ENCODE measurements at regions not wholly inside any gene's neighbourhood (a gene's known extent, or its start where the extent isn't known, plus 50 kb on each side); places are given as distances from the start of the nearest gene placed in this dataset.
A peak's percentile ranks its signal among the peaks of the same experiment; 100 is the strongest.
"Not testable (repeated sequence)": the region's sequence is repeated elsewhere in the genome, so short reads cannot be mapped to it uniquely, and the experiment has no call there.

DNA sequence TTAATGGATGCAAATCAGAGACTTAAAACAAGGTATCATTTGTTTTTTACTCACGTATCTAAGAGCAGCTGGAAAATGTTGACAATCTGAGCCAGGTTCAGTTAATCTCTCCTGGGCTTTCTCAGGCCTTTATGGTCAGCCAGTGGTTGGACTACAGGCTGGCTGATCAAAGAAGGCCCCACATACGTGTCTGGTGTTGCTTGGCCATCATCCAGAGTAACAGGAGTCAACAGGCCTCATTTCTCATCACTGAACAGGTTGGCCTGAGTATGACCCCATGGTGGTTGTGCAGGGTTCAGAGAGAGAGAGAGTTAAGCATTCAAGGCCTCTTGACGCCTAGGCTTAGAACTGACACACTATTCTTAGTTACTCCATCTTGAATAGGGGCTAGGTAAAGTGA is 97.0 kb upstream of the VLDLR start:
- no peak for DNase-seq

DNA sequence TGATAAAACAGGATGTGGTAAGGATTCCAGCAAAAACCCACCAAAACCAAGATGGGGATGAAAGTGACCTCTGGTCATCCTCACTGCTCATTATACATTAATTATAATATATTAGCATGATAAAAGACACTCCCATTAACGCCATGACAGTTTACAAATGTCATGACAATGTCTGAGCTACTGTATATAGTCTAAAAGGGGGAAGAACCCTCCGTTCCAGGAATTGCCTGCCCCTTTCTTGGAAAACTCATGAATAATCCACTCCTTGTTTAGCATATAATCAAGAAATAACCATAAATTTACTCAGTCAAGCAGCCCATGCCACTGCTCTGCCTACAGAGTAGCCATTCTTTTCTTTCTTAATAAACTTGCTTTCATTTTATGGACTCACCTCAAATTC is 96.4 kb upstream of the VLDLR start:
- DNase-seq = no peak

DNA sequence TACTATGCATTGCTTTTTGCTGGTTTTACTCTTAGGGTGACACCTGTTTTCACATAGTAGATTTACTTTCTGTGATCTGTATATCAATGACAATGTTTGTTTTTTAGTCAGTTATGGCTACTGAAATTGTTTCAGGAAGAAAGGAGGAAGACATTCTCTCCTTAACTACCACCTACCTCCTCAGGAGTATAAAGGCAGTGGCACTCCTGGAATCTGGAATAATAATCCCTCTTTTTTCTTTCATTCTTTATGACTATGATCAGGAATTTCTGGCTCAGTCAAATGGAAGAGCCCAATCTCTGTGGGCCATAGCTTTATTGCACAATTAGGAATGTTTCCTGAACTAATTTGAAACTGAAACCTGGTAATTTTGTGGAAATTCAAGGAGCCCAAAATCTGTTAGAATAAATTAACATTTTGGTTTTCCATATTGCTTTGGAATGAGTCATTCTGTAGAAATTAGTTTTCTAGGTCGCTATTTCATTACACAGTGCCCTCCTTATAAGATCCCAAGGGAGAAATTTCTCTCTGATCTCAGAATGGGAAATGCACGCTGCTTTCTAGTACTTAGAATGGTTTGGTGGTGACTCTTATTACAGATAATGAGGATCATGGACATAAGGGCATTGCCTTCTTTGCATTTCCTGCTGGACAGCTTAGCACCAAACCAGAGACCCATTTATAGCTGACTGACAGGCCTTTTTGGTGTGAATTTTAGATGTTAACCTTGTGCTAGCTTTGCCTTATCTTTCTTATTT is 95.3 kb upstream of the VLDLR start:
- no peak for DNase-seq

DNA sequence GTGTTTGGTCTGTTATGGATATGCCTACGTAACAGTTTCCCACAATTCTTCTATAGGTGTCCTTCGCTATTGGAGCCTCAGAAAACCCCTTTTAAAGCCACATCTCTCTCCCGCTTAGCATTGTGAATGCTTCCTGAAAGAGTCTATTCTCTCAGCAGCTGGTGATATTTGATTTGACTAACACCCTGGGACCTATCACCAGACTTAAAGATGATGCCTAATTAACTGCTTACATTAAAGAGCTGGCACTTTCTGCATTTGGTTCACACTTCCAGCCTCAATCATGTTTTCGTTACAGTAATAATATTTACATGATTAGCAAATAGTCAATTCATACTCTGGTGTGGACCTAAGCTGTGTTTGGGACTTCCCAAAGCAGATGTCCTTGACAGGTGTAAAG is 90.1 kb upstream of the VLDLR start:
- no peak for DNase-seq

DNA sequence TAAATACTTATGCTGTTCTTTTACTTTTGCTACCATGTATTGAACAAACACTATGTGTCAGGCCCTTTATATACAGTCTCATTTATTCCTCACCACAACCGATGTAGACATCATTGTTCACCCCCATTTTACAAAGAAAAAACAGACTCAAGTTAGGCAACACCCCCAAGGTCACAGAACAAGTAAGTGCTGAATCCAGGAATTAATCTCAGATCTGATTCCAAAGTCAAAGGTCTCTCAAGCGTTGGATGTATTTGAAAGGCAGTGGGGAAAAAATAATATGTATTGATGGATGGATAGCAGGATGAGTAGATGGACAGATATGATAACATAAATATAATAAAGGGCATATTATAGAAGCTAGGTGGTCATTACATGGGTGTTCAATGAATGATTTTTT is 85.1 kb upstream of the VLDLR start:
- DNase-seq = no peak

DNA sequence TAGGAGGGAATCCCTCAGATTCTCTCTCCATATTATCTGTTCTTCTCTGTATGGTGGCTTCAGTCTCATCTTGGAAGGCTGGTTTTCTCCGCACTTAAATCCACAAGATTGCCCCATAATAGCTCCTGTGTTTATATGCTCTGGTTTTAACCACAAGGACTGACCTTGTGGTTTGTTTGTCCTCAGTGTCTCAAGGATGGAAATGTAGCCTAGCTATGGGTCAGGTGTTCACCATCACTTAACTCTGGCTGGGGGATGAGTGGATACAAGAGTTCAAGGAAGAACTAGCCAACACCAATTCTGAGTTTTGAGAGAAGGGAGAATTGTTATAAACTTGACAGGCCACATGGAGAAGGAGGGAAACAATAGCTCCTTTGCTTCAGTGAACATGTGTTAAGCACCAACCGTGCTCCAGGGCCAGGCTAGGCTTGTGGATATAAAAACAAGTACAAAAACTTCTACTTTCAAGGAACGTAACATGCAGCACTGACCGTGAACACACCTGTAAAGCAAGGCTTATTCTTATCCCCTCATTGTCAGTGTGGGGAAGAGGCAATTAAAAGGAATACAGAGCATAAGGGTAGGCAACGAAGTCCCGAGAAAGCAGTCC is 75.6 kb upstream of the VLDLR start:
- no peak for DNase-seq

DNA sequence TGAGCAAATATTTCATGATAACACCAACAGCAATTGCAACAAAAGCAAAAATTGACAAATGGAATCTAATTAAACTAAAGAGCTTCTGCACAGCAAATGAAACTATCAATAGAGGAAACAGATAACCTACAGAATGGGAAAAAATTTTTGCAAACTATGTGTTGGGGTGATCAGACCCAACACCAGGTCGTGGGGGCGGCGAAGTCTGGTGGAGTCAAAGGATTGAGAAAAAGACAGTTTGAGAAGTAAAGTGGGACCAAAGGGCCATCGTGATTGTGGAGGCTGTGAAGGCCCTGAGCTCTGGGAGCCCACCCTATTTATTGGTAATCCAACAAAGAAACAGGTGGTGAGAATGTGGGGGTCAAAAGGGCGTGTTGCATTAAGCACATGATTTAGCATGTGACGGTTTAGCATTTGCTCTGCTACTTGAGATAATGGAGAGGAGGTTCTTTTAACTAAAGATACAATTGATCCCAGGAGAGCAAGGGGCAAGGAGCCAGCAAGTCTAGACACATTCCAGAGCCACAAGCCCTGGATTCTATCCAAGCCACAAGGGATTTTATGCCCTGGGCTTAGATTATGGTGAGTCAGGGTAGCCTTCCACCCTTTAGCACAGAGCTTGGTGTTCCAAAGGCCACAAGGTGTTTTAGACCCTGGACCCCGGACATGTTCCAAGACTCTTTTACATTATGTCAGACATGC is 65.5 kb upstream of the VLDLR start:
- DNase-seq = not testable (repeated sequence)

DNA sequence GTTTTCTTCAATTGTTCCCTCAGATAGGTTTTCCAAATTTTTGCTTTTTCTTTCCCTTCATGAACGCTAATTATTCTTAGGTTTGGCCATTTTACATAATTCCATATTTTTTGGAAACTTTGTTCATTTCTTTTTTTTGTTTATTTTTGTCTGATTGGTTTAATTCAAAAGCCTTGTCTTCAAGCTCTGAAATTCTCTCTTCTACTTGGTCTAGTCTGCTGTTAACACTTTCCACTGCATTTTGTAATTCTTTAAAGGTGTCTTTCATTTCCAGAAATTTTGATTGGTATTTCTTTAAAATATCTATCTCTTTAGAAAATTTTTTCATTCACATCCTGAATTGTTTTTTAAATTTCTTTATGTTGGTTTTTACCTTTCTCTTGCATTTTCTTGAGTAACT is 63.9 kb upstream of the VLDLR start:
- no peak for DNase-seq

DNA sequence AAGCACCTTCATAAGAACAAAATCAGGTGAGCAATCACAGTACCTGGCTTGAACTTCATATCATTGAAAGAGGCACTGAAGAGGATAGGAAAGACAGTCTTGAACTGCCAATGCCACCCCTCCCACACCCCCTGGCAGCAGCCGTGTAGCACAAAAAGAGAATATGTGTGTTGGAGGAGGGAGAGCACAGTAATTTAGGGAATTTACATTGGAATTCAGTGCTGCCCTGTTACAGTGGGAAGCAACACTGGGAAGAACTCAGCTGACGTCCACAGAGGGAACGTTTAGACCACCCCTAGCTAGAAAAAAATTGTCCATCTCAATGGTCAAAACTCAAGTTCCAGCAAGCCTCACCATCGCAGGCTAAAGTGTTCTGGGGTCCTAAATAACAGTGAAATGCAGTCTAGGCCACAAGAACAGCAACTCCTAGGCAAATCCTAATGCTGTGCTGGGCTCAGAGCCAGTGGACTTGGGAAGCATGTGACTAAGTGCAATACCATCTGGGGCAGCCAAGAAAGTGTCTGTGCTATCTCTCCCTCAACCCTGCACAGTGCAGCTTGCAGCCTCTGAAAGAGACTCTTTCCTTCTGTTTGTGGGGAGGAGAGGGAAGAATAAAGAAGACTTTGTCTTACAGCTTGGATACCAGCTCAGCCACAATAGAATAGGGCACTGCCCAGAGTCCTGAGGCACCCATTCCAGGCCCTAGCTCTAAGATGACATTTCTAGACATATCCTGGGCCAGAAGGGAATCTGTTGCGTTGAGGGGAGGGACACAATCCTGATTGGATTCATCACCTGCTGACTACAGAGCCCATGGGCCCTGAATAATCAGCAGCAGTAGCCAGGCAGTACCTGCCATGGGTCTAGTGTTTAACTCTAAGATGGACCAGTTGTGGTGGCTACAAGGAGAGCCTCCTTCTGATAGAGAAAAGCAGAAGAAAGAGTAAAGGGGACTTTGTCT is 62.1 kb upstream of the VLDLR start:
- DNase-seq = no peak

DNA sequence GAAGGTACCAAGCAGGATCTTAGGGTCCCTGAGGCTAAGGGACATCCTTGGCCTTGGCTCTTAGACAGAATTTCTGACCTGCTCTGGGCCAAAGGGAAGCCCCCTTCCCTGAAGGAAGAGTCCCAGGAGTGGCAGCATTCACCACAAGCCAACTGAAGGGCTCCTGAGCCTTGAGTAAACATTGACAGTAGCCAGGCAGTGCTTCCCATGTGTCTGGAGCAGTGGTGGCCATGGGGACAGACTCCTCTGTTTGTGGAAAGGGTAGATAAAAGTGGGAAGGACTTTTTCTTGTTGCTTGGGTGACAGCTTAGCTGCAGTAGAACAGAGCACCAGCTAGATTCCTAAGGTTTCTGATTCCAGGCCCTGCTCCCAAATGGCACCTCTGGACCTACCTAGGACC is 61.4 kb upstream of the VLDLR start:
- DNase-seq = no peak

DNA sequence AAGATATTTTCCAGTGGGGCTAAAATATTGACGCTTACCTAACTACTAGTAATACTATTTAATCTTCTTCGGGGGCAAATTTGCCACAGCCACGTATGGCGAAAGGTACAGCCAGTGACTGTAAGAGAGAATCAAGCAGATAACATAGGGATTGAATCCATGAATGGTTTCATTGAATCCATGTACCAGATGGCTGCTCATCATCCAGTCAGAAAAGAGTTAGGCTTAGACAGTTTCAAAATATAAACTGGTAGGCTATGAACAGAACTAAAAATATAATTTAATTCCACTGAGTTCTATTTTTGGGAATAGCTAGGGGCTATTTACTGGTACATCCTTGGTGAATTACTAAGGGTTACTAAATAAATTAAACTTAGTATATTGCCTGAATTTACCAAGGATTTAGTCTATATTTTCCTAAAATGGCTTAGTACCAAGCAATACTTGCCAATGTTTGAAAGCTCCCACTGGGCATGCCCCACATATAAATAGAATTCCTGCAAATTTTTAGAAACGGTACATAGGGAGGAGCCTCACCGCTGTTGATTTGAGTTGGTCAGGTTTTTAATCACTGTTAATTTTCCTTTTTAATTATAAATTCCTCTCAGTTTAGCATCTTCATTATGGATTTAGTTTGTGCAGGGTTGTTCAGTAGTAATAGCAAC is 55.8 kb upstream of the VLDLR start:
- no peak for DNase-seq

DNA sequence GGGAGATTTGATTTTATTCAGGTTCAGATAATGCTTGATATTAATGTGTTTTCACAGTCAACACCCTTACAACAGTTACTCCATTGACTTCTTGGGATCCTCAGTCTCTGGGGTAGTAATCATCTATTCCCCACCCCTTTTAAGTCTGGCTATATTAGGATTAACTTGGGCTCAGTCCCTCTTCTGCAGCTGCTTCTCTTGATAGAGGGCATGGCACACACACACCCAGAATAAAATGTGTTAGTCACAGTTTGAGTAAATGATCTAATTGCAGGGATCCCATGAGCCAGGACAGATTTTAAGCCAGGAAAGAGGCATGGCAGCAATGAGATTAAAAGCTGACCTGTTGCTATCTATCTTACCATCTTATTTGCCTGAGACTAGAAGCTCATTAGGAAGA is 53.7 kb upstream of the VLDLR start:
- DNase-seq = no peak

DNA sequence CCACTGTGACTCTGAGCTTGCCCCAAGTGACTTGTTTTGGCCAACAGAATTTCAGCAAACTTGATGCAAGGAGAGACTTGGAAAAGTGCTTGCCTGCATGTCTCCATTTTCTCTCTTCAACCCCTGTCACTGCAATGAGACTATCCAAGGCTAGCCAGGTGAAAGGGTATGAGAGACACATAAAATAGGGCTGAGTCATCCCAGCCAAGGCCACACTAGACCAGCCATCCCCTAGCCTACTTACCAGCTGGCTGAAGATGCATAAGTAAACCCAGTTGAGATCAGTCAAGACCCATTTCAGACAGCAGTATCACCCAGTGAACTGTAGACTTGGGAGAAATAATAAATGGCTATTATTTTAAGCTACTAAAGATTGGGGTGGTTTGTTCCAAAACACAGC is 52.9 kb upstream of the VLDLR start:
- no peak for DNase-seq

DNA sequence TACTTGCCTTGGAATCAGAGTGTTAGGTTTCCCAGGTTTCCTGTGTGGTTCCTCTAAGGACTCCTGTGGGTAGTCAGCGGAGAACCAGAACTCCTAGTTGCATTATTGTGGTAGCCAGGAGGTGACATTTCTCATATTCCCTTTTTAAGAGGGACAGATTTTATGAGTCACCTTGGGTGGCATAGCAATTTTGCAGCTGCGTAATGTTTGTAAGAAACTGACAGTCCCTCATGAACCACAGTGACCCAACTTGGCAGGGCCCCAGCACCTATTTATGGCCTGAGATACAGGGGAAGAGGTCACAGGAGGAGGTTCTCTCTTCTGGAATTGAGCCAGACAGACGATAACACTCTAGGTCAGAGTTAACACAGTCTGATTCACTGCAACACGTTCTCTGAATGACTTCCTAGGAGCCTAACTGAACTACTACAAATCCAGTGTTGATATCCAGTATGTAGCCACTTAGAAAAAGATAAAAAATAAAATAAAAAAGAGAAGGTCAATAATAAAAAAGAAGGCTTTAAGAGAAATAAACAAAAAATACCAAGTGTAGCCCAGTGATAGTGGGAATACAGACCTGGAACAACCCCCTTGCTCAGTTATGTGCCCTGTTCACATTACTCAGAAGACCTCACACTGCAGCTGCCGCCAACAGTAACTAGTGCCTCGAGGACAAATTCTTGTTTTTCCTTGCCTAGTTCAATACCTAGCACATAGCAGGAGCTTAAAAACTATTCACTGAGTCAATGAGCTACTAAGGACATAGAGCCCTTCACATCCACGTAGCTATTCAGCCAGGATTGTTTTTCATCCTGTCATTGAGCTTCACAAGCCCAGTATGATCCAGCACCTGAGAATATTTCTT is 50.7 kb upstream of the VLDLR start:
- peak; percentile 30 for DNase-seq
